HG03354 (cell line): ENCODE measurements at regions not wholly inside any gene's neighbourhood (a gene's known extent, or its start where the extent isn't known, plus 50 kb on each side); places are given as distances from the start of the nearest gene placed in this dataset.
"Not testable (repeated sequence)": the region's sequence is repeated elsewhere in the genome, so short reads cannot be mapped to it uniquely, and the experiment has no call there.

Experiments used
- ATAC-seq: cut with Tn5 transposase; IDR thresholded peaks from one replicate; pipeline ENCODE4 v1.9.1; 2021; ENCODE audit warnings: mild to moderate bottlenecking; ENCODE audit not compliant: unreplicated experiment, poor library complexity, severe bottlenecking

GRCh38 chr9:1922026-1922425, 93.1 kb upstream of the SMARCA2 start:
- no peak for ATAC-seq

DNA sequence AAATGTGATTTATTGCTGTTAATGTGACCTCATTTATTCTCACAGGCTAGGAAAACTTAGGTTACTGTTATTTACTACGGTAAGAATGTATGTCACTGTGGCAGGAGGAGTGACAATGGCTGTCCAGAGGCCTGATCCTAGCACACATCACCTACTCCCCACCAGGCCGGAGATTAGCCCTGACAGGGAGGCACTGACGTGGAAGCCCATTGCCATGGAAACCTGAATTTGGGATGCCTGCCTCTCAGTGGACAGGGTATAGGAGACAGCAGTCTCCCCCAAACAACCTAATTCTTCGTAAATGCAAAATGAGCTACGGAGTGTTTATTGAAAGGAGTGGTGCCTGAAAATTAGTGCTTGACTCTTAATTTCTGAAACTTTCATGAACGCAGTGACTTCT, 87.6 kb upstream of the SMARCA2 start:
- no peak for ATAC-seq

GRCh38 chr9:1929134-1929533, 86.0 kb upstream of the SMARCA2 start:
- no peak for ATAC-seq

DNA sequence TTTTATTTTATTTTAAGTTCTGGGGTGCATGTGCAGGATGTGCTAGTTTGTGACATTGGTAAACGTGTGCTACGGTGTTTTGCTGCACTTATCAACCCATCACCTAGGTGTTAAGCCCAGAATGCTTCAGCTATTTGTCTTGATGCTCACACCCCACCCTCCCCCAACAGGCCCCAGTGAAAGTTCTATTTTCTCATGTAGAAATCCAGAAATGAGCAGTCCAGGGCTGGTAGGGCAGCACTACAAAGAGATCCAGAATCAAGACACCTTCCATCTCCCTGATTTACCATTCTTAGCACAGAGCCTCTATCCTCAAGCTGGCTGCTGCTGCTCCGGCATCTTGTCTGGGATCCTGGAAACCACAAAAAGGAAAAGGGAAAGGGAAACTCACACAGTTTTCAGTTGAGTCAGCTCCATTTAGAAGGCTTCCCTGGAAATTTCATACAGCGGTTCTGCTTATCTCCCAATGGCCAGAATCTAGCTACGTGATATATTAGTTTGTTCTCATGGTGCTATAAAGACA, 85.4 kb upstream of the SMARCA2 start:
- ATAC-seq = no peak

- not testable (repeated sequence) for ATAC-seq
These were observed 84.9 kb upstream of the SMARCA2 start for GRCh38 chr9:1930245-1930736.

DNA sequence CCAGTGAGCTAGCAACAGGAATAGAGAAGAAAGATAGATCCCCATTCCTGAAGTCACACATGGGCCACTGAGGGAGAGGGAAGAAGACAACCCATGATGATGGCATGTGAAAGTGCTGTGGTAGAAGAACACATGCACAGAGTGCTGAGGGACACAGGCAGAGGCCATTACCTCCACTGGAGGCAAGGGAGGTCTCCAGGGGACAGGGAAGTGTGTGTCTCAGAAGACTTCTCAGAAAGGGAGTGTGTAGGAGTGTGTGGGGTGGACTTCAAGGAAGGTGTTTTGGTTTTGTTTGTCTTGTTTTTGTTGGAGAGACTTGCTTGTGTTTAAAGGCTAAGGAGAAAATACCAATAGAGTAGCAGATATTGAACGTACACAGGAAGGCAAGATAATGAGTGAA, 77.0 kb upstream of the SMARCA2 start:
- ATAC-seq = peak; percentile 10

DNA sequence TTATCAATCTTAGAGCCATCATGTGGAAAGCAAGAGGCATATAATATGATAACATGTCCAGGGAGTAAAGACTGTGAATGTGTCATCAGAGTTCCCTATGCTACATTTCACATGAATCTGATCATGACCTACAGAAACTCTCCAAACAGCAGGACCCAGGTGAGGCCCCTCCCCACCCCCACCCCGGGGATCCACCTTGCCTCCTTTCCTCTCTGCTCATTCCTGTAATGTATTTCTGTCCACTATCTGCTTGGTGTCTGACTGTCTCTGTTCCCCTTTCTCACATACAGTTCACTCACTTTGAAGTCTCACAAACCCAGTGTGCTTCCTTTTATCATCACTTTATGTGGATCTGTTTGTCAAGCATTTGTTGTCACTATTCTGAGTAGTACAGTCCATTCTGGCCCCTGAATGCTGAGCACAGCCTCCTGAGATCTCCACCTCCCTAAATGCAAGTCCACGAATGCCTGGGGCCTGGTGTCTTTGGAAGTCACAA, 76.4 kb upstream of the SMARCA2 start:
- ATAC-seq = peak; percentile 61

DNA sequence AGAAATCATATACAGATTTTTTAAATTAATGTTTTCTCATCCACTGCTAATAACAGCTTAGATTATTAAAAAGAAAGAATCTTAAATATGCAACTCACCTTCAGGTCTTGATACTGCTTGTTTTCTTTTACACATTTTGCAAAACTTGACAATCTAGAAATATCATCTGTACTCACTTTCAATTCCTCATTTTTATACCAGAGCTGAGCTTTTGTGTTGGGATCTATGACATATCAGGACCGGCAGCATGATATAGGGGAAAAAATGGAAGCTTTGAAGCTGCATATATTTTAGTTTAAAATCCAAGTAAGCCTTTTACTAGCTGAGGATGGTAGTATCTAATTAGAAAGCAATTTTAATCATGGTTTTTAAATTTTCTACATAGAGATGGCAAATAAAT, 75.7 kb upstream of the SMARCA2 start:
- peak; percentile 40 for ATAC-seq

DNA sequence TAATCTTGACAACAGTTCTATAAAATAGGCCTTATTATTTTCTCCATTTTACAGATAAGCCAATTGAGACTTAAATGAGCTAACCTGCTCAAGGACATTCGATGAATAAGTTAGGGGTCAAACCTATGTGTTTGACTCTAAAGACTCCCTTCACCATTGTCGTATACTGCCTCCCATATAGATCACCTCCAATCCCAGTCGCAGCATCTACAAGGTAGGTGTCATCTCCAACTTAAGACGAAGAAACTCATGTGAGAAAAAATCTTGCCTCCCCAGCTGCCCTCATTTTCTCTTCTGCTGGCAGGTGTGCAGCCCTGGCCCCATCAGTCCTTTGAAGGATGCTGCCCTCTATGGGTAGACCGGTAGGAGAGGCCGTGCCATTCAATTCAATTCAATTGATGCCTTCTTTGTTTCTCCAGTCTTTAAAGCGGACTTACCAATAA, 75.2 kb upstream of the SMARCA2 start:
- ATAC-seq = peak; percentile 90

DNA sequence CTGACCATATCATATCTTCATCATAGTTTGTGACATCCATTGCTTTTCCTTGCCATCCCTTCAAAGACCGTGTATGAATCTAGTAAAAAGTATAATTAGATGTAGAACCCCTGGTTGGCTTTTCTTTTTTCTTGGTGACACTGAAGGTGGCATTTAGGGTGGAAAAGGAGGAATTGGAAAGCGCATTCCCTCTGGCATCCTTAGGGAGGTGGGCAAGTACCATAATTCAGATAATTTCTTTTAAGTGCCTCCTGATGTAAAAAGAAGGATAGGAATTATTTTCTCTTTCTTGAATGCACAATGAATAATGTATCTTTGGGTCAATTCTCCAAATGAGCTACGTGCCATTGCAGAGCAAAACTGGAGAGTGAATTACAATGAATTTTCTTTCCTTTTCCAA, 73.2 kb upstream of the SMARCA2 start:
- no peak for ATAC-seq

DNA sequence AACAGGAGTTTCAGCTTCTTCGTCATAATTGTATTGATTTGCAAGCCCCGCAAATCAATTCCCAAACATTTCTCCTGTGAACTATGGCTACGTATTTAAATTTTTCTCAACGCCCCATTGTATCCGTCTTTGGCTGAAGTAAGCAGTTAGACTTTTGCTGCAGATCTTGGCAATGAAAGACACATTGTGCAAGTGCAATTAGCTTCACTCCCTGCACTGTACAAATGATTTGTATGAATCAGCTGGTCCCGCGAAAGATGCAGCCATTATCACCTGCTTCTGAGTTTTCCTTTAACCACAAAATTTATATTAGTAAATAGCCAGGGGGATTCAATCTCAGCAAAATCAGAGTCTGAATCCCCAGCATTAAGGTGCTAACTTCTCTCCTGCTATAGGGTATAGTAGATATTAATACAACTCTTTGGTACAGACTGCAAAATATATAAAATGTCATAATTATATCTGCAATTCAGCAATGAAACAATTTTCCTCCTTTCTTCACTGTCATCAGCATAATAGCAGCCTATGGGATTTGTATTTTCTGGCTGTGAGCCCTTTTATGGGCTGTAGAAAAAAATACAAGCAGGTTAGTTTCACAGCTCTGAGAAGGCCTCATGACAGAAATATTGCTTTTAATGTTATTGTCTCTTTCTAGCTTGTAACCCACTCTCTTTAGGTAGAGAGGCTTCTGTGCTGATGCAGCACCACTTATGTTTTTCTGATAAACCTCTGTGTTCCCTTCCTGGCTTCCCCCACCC, 68.4 kb upstream of the SMARCA2 start:
- no peak for ATAC-seq

GRCh38 chr9:1947438-1947837, 67.7 kb upstream of the SMARCA2 start:
- ATAC-seq = no peak

- ATAC-seq = no peak
These were observed 66.6 kb upstream of the SMARCA2 start for GRCh38 chr9:1948541-1948940.

DNA sequence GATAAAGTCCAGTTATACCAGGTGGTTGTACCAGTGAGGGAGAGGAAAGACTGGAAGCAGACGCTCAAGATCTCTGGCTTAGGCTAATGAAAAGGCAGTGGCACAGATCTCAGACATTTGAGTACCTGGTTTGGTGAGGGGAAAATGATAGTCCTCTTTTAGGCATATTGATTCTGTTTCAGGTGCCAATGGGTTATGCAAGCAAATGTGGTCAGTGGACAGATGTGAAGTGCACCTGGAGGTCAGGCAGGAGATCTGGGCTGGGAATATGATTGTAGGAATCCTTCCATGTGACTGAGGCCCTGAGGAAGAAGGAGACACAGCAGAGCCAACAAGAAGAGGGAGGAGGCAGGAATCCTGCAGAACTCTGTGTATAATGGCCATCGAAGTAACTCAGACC, 63.7 kb upstream of the SMARCA2 start:
- no peak for ATAC-seq

DNA sequence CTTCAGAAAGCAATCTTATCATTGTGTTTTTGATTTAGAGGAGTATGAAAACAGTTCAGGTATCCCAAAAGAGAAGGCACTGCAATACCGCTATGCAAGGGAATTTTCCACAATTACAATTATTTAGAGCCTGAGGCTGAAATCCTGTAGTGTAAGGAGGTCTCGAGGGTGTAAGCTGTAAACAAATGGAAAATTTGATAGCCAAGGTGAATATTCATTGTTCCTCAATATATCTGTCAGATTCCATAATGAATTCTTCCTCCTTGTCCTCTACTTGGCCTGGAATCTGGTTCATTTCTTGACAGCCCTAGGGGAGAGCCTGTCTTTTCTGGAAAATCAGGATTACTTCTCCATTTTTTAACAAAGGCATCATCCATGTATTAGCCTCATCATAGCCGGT, 63.1 kb upstream of the SMARCA2 start:
- ATAC-seq = no peak

DNA sequence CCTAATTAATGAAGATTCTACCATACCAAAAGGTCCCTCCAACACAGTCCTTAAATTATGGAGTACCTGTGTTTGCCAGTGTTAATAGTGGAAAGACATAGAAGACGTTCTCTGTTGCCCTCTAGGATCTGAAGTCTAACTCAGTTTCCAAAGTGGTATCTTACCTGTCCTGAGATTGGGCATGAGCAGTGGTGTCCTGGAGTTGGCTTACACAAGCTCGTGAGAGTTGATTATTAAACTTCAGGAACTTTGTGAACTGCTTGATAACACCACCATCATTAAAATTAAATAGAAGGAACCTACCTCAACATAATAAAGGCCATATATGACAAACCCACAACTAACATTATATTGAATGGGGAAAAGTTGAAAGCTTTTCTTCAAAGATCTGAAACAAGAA, 60.9 kb upstream of the SMARCA2 start:
- no peak for ATAC-seq

DNA sequence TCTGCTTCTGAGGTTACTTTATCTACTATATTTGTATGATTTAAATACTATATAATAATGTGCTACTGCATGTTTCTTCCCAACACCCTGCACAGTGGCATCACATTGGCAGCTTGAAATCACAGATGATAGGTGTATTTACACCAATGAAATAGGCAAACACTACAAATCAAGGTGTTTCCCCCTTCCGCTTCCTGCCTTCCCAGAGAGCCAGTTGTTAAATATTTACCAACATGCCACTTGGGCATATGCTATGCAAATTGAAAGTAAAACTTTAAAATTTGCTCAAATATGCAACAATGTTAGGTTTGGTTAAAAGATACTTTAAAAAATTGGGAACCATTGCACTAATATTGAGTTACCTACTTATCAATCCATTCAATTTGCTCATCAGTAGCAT, 58.2 kb upstream of the SMARCA2 start:
- no peak for ATAC-seq

DNA sequence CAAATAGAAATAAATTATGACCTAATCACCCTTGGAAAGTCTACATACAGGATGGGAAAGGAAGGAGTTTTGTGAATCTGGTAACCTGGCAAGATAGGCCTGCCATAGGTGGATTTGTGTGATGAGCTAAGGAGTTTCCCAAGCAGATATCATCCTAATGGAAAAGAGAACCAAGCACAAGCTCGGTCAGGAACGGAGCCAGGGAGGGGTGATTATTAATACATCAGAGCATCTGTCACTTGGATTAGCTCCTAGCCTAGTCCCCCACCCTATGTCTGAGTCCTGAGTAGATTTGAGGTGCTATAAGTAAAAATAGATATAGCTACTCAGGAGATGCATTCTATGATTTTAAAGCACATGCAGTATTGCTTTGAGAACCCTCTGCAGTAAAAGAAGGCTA, 57.3 kb upstream of the SMARCA2 start:
- no peak for ATAC-seq

- ATAC-seq = no peak
These were observed 55.8 kb upstream of the SMARCA2 start for GRCh38 chr9:1959371-1959770.

GRCh38 chr9:1960342-1961042, 54.7 kb upstream of the SMARCA2 start:
- ATAC-seq = no peak

DNA sequence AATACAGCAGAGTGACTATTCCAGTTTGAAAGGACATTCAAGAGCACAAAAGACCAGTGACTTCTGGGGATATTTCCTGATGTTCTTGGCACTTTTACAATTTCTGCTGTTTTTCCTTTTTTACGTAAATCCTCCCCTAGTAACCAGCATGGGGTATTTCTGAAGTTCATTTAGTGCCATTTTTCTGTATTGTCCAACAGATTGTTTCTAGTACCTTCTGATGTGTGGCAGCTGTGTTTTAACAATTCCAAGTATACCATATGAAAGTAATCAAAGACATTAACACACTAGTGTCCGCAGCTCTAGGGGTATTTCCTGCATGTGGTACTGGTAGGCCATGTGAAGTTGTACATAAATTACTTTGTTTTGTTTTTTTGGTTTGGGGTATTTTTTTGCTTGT, 53.0 kb upstream of the SMARCA2 start:
- no peak for ATAC-seq
